ENCODE measurements at regions not wholly inside any gene's neighbourhood (a gene's known extent, or its start where the extent isn't known, plus 50 kb on each side); places are given as distances from the start of the nearest gene placed in this dataset.
"Not testable (repeated sequence)": the region's sequence is repeated elsewhere in the genome, so short reads cannot be mapped to it uniquely, and the experiment has no call there.

DNA sequence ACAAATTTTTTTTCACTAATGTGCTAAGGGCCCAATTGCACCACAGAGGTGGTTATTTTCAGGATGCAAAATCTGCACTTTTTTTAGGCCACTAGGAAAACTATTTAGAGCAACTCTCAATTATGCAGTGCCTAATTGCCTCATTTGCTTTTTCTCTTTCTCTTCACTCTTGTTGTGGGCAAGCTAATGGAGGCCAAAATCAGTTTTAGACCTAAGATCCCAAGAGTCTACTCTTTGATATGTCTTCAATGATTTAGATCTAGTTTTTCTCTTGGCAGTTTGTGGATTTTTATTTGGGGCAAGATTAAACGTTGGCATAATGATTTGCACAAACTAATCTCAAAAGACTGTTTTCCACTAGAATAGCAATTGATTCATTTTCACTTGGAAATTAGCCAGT lies 1996.9 kb downstream of the LRRC4C start:
- DNase-seq = no peak

DNA sequence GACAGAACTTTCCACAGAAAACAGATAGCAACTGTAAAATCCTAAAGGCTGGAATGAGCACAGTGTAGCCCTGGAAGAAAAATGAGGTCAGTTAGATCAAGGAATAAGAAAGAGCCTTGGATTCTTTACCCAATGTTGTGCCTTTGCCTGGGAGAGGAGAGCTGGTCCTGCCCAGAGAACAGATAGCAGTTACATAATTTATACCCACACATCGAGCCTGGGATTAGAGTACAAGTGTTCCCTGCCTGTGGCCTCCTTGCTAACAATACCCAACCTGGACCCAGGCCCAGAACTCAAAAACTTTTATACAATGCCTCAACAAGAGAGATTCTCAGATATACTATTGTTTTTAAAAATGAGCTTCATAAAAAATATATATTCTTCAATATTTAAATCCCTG lies 1998.4 kb downstream of the LRRC4C start:
- DNase-seq = no peak

DNA sequence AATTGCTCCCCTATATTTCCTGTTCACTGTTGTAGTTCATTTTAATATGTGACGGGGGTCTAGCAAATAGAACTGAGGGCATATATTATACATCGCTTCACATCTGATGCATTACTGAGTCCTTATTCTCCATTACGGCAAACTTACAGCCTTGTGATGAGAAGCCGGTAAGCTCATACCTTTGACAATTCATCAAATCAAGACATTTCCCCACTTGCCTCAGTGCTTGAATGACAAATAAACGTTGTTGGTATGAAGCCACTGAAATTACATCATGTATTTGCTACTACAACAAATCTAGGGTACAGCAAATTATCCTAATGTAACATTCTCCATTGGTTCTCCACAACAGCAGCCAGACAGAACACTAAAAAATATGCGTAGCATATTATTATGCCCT lies 1999.8 kb downstream of the LRRC4C start:
- DNase-seq = no peak

DNA sequence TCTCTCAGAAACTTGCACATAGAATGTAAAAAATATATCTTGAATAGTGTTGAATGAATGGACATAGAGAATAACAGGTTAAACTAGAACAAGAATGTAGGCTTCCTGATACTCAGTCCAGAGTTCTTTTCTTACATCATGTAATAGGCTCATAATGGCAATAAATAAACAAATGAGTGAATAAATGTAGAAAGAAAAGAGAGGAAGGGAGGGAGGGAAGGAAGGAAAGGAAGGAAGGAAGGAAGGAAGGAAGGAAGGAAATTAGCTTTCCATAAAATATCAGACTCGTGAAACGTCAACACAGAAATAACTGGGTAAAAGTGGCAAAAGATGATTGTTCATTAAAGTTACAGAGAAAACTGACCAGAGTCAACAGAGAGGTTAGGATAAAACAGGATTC lies 2001.0 kb downstream of the LRRC4C start:
- no peak for DNase-seq

DNA sequence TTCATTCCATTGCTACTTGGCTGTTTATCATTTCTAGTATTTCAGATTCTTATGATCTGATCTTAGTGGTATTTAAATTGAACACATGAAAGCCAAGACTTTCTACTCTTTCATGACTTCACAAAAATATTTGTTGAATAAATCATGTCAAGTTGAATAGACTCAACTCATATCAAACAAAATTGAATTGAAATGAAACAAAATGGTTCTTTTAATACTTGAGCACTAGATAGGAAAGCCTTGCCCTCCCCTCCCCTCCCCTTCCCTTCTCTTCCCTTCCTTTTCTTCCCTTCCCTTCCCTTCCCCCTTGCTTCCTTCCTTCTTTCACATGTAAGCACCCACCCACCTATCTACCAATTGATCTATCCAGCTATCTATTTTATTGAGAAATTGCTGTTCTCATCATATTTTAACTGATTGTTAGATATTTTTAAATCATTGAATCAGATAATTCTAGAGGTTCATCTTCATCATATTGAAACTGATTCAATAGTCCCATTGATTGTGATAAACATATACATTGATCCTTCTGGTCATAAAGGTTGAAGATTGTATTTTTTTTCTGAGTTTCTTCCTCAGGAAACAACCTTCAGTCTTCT lies 2015.9 kb downstream of the LRRC4C start:
- no peak for DNase-seq

DNA sequence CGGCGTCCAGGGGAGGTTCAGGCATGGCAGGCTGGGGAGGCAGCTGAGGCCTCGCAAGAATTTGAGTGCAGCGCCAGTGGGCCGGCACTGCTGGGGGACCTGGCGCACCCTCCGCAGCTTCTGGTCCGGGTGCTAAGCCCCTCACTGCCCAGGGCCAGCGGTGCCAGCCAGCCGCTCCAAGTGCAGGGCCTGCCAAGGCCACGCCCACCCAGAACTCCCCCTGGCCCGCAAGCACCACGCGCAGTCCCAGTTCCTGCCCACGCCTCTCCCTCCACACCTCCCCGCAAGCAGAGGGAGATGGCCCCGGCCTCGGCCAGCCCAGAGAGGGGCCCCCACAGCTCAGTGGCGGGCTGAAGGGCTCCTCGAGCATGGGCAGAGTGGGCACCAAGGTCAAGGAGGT lies 2017.3 kb downstream of the LRRC4C start:
- DNase-seq = no peak

DNA sequence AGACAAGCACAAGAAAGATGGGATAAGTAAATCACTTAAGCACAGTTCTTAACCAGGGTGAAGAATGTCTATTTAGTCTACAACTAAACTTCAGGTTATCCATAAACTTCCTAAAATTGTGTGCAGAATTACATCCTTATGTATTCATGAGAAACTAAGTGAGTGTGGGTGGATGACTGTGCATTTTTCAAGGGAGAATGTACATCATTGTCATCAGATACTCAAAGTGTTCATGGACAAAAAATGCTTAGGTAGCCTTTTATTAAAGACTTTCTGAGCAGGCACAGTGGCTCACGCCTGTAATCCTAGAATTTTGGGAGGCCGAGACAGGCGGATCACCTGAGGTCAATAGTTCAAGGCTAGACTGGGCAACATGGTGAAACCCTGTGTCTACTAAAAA lies 2023.8 kb downstream of the LRRC4C start:
- no peak for DNase-seq

DNA sequence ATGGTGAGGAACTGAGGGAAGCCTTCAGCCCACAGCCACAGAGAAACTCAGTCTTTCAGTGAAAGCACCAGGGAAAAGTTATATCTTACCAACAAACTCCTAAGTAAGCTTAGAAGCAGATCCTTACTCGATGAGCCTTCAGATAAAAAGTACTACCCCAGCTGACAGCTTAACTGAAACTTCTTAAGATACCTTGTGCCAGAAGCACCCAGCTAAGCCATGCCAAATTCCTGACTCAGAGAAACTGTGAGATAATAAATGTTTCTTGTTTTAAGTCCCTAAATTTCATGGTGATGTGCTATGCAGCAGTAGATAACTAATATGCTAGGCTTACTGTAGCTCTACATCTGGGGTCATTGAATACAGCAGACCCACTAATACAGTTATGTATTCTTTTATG lies 2025.0 kb downstream of the LRRC4C start:
- no peak for DNase-seq

DNA sequence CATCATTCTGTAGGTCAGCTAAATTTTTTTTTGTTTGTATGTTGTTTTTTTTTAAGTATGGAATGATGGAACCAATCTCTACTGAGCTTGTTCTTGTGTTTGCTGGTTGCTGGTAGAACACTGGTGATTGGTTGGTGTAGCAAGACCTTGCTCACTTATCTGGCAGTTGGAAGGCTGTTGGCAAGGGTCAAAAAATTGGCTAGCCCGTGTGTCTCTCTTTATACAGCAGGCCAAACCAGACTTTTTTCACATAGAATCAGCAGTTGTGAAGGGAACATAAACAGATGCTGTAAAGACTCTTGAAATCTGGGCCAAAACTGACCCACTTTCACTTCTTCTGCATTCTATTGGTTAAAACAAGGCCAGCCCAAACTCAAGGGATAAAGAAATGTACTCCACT lies 2026.5 kb downstream of the LRRC4C start:
- peak in 1 of 2 donors; percentile 21 for DNase-seq

DNA sequence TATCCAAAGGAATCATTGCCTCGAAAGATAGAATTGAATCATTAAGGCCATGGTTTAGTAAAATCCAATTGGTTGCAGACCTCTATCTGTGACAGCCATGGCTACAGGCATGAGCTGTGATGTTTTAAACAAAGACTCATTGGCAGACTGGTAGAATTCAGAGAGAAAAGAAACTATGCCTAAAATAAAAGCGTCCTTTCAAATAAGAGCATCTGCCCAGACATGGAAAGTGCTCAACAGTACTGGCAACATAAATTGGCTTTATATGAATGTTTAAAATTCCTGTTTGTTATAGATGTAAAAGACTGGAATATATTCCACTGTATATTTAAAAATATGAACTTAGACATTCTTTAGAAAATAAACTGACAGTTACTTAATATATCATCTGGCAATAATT lies 2034.2 kb downstream of the LRRC4C start:
- no peak for DNase-seq

DNA sequence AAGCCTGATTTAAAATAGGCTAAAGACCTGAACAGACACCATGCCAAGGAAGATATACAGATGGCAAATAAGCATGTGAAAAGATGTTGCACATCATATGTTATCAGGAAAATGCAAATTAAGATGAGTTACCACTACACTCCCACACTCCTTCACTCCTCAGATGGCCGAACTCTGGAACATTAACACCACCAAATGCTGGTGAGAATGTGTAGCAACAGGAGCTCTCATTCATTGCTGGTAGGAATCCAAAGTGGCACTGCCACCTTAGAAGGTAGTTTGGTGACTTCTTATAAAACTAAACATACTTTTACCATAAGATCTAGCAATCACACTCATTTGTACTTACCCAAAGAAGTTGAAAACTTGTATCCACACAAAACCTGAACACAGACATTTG lies 2047.3 kb downstream of the LRRC4C start:
- no peak for DNase-seq

DNA sequence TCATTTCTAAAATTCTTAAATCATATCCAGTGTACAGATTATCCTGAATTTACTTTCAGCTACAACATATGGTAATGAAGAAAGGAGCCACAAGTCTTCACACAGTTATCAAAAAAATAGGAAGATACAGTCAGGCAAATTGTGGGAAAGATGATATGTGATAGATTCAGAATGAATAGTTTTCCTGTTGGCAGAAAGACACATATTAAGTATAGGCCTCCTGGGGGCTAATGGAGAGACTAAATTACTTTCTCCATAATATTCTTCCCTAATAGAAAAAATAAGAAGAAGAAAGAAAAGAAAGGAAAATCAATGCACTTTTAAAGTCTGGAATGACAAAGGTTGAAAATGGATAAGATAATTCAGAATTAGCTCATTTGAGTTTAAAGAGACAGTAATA lies 2073.5 kb downstream of the LRRC4C start:
- no peak for DNase-seq

DNA sequence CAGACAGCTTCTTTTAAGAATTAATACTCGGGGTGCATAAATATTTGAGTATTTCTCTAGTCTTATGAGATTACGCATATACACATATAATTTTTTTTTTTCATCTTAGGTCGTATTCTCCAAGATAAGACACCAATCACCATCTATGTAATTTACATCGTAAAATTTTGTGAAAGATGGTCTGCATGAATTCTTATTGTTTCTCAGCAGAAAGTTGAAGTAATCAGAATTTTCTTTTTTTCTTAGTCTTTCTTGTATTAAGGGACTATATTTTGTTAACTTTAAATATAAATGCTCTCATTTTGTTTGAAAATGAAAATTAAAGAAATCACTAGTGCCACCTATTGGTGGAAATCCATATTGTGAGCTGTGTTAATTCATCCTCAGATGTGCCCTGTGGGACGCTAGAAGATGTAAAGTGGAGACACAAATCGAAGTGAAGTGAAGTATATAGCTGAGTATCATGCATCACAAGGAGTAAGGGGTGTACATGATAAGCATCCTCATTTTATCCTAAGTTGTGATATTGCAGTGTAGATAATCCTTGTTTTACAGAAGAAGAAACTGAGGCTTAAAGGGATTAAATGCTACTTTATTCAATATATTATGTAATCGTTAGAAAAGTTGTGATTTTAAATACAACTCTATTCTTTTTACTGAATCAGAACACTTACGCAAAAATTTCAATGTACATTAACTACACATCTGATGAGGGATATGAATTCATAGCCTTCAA lies 2084.3 kb downstream of the LRRC4C start:
- peak; percentile 14 to 30 for DNase-seq

DNA sequence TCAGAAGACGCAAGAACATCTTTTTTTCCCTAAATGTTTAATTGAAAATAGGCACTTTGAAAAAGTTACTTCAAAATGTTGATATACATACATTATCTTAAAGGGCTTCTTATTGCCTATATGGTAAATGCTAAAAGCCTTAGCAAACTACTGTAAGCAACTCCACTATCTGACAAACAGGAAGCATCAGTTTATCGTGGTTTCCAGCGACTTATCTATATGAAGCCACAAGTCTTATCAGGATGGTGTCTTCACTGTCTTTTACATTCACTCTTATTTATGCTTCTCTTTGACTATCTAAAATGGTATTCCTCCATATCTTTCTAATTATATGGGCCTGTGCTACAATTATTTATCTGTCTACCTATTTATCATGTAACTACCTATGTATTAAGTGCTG lies 2091.9 kb downstream of the LRRC4C start:
- no peak for DNase-seq

DNA sequence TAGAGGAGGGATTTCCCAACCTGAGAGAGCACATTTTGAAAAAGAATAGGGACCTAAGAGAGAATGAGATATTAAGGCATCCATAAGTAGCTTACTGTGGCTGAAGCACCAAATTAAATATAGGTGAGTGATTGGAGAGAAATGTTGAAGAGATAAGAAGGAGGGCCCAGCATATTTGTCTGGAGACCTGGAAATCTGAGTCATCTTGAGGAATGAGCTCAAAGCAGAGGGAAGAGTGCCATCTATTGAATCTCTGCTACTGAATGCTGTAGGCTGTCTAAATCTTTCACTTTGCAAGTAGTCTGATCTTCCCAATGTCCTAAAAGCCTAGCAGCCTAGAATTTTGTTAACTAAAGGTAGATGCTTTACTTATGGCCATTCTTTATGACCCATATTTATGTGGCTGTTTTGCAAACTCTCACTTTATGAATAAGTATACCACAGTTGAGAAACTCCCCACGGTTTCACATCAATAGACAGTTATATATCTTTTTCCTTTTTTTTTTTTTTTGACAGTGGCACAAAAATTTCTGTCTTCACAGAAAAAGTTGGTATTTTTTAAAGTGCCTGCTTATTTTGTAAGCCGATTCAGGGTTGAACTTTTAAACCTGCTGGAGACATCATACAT lies 2093.5 kb downstream of the LRRC4C start:
- DNase-seq = peak; percentile 15 to 24

DNA sequence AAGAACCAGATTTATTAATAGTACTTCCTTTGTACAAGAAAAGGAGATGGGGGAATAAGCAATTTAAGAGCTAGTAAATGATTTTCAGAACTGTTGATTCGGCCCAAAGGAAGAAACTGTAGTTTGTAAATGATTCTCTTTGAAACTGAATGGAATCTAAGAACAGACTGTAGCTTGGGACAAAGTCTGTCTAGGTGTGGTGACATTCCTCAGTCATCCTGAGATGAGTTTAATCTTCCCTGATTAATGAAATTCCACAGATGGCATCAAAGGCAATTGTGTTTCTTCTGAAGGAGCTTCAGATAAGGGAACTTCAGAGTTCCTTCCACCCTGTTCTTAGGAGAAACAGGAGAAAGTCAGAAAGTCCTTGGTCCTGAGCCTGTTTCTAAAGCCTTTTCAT lies 2095.9 kb downstream of the LRRC4C start:
- DNase-seq = no peak

DNA sequence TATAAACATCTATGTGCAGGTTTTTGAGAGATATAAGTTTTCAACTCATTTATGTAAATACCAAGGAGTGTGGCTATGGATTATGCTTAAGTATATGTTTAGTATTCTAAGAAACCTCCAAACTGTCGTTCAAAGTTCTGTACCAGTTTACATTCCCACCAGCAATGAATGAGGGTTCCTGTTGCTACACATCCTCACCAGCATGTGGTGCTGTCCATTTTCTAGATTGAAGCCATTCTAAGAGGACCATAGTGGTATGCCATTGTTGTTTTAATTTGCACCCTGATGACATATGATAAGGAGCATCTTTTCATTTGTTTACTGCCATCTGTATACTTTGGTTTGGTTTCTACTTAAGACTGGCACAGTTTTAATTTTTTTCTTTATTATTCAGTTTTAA lies 2097.9 kb downstream of the LRRC4C start:
- no peak for DNase-seq

DNA sequence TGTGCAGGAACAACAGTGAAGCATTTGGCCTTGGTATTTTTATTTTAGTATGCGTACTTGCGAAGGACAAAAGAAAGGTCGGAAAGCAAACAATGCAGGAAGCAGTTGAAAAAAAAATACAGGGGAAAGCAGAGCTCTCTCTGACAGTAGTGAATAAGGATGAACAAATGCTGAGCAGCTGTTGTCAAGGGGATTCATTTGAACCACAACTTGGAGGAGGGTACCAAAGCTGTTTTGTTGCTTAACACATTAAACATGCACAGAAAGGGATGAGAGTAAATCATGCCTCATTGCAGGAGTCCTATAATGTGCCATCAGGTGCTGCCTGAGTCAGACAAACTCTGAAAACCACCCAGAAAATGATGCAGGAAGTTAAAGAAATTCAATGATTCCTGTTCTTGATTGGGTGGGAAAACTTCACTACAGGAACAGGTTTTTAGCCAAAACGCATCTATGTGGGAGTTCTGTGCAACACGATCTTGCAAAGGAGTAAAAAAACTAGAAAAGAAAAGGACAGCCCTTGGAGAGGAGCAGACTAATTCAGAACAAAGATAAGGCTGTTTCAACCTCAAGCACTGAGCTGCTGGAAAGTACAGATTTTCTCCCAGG lies 2113.5 kb downstream of the LRRC4C start:
- DNase-seq = no peak

DNA sequence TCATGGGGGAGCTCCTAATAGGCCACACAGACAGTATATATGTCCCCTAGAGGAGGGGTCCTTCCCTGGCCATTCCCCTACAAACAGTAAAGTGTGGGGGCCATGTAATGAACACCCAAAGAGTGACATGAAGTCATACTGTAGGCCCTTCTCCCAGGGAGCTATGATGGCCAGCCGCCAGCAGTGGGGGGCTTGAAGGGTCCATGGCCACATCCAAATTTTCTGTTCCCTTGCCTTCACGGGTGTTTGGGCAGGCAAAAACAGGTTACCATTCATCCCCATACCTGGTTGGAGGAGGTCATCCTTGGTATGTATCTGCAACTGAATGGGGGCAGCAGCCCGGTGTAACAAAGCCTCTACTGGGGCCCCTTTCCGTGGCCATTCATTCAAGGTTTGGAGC lies 2118.0 kb downstream of the LRRC4C start:
- no peak for DNase-seq

DNA sequence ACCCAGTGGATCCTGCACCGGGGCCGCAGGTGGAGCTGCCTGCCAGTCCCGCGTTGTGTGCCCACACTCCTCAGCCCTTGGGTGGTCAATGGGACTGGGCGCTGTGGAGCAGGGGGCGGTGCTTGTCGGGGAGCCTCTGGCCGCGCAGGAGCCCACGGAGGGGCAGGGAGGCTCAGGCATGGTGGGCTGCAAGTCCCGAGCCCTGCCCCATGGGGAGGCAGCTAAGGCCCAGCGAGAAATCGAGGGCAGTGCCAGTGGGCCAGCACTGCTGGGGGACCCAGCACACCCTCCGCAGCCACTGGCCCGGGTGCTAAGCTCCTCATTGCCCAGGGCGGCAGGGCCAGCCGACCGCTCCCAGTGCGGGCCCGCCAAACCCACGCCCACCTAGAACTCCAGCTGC lies 2126.4 kb downstream of the LRRC4C start:
- DNase-seq = not testable (repeated sequence)

DNA sequence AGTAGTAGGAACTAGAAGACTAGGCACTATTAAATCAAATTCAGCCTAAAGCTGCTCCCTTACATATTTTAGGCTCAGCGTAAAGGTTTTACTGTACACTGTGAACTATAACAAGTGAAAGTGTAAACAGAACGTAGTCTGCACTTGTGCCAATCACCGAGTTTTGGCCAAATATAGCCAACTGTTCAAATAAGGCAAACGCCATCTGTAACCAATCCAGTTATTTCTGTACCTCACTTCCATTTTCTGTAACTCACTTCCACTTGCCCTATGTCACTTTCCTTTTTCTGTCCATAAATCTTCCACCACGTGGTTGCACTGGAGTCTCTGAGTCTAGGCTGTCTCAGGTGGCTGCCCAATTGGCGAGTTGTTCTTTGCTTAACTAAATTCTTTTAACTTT lies 2132.2 kb downstream of the LRRC4C start:
- DNase-seq = no peak

DNA sequence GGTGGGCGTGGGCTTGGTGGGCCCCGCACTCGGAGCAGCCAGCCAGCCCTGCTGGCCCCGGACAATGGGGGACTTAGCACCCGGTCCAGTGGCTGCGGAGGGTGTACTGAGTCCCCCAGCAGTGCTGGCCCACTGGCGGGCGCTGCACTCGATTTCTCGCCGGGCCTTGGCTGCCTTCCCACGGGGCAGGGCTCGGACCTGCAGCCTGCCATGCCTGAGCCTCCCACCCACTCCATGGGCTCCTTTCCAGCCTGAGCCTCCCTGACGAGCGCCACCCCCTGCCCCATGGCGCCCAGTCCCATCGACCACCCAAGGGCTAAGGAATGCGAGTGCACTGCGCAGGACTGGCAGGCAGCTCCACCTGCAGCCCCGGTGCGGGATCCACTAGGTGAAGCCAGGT lies 2147.6 kb downstream of the LRRC4C start:
- not testable (repeated sequence) for DNase-seq

DNA sequence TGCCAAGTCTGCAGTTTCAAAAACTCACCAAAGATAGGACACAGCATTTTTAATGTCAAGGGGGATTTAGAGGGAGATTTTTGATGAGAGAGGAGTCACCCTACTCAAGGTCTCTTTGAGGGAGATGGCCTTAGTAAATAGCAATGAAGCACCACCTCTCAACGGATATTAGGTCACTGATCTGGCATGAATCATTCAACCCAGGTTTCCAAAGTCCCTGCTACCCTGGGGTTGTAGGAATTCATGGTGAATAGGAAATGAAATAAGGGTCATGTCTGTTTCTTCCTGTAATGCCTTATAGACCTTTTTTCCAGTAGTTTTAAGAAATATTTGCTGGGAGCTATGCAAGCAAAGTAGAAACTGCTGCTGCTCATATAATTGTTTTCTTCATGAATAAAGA lies 2154.9 kb downstream of the LRRC4C start:
- no peak for DNase-seq
